Glutamatergic neuron (in vitro differentiated cells): ENCODE measurements at regions not wholly inside any gene's neighbourhood (a gene's known extent, or its start where the extent isn't known, plus 50 kb on each side); places are given as distances from the start of the nearest gene placed in this dataset.

ENCODE experiments used
- DNase-seq: peaks from one replicate; pipeline ENCODE4 v3.0.0; 2022
- H3K27ac Mint-ChIP-seq: one replicate; pipeline ENCODE4 v1.8.0; 2020; ENCODE audit warnings: mild to moderate bottlenecking, mixed read lengths, inconsistent platforms; ENCODE audit not compliant: unreplicated experiment
- H3K27me3 Mint-ChIP-seq: one replicate; pipeline ENCODE4 v1.8.0; 2020; ENCODE audit warnings: mild to moderate bottlenecking, moderate library complexity, mixed read lengths, inconsistent platforms; ENCODE audit not compliant: unreplicated experiment
- H3K36me3 Mint-ChIP-seq: one replicate; pipeline ENCODE4 v1.8.0; 2020; ENCODE audit warnings: mild to moderate bottlenecking, mixed read lengths, inconsistent platforms; ENCODE audit not compliant: unreplicated experiment
- H3K4me1 Mint-ChIP-seq: one replicate; pipeline ENCODE4 v1.8.0; 2020; ENCODE audit warnings: mild to moderate bottlenecking, low read depth, mixed read lengths, inconsistent platforms; ENCODE audit not compliant: unreplicated experiment
- H3K4me3 Mint-ChIP-seq: one replicate; pipeline ENCODE4 v1.8.0; 2020; ENCODE audit warnings: mild to moderate bottlenecking, mixed read lengths, inconsistent platforms; ENCODE audit not compliant: unreplicated experiment
- H3K9me3 Mint-ChIP-seq: one replicate; pipeline ENCODE4 v1.8.0; 2020; ENCODE audit warnings: mild to moderate bottlenecking, moderate library complexity, mixed read lengths, inconsistent platforms; ENCODE audit not compliant: unreplicated experiment
- CTCF ChIP-seq: fragments of 200-600 bp; sonication (generic); IDR thresholded peaks from one replicate; pipeline ENCODE4 v1.5.0; 2021; ENCODE audit not compliant: partially characterized antibody, unreplicated experiment

- H3K27me3 Mint-ChIP-seq, result peaks cover 9% of the 10 kb centered on the region
- no peak overlapping the region for H3K27ac Mint-ChIP-seq
- no peak for DNase-seq
- no peaks in the 10 kb centered on the region for H3K4me1 Mint-ChIP-seq
- no peak for TF ChIP-seq CTCF
- peaks cover 28% of the 10 kb centered on the region for H3K9me3 Mint-ChIP-seq
- H3K36me3 Mint-ChIP-seq, result peaks cover 9% of the 10 kb centered on the region
- no peak overlapping the region for H3K4me3 Mint-ChIP-seq
These were observed 1741.2 kb downstream of the TP53TG3F start for GRCh38 chr16:35200662-35201061.

DNA sequence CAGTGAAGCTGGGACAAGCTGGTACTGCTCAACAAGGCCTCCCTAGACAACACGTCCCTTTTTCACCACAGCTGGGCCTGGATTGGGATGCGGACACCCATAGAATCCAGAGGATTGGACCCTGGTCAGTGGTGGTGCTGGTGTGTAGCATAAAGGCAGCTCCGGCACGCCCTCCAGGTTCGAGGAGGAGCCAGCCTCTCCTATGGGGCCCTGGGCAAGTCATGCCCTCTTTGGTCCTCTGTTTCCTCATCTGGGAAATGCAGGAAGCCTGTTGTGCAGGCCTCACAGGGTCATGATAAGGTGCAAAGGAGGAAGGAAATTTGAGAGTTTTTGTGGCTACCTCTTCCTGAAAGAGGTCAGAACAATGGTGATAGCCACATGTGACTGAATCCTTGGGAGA is 1741.7 kb downstream of the TP53TG3F start:
- no peak for DNase-seq
- Mint-ChIP-seq H3K27ac (no peak overlapping the region), H3K9me3 (peaks cover 26% of the 10 kb centered on the region), H3K4me1 (no peaks in the 10 kb centered on the region), H3K27me3 (peaks cover 6% of the 10 kb centered on the region), H3K36me3 (peaks cover 9% of the 10 kb centered on the region), H3K4me3 (no peak overlapping the region)
- no peak for TF ChIP-seq CTCF

DNA sequence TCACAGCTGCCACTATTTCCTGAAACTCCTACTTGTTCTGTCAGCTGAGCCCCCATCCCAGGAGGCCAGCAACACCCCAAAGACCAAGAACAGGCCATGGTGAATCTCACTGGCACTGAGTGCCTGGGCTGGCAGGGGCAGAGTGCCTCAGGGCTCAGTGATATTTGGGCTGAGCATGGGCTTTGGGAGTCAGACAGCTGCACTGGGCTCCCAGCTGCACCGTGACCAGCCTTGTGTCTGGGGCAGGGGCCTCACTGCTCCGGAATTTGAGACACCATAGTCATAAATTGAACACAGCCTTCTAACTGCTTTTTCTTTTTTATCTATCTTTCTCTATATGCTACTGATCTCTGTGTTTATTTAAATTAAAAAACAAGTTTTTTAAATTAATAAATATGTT is 1744.2 kb downstream of the TP53TG3F start:
- Mint-ChIP-seq H3K36me3 (peaks cover 9% of the 10 kb centered on the region), H3K9me3 (peaks cover 22% of the 10 kb centered on the region), H3K27ac (no peak overlapping the region), H3K4me3 (no peak overlapping the region), H3K27me3 (peaks cover 3% of the 10 kb centered on the region), H3K4me1 (no peaks in the 10 kb centered on the region)
- TF ChIP-seq CTCF, result no peak
- DNase-seq, result no peak

DNA sequence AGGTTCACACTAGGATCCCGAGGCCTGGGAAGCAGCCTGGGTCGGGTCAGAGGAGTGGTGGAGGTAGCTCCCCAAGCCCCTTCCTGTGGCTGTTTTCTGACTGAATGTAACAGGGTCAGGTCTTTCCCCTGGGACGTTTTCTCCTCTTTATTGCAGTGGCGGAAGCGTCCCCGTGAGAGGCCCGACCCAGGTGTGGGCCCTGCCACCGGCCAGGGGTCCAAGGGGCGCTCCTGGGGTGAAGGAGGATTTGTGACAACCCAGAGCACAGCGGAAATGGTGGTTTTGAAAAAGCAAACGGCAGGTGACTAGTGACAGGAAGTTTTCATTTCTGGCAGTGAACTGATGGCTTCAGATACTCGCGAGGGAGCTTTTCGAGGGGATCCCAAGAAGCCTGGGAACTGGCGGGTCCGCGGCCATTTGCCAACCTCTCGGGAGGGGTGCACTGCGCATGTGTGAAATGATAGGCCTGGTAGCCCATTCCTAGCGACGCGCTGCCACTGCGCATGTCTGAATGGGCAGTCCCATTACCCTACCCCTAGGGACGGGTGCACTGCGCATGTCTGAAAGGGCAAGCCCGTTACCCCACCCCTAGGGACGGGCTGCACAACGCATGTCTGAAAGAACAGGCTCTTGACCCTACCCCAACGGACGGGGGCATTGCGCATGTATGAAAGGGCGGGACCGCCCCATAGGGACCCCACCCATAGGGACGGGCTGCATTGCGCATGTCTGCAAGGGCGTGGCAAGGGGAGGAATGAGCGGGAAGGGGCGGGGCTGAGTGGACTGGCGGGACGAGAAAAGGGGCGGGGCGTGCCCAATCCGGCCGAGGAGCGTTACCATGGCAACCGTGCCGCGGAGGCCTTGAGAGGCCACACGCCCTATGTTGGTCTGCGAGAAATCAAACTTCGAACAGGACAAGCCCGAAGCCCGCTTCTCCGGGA is 1747.9 kb downstream of the TP53TG3F start:
- no peaks in the 10 kb centered on the region for H3K36me3 Mint-ChIP-seq
- no peak overlapping the region for H3K4me3 Mint-ChIP-seq
- no peak for TF ChIP-seq CTCF
- no peak for DNase-seq
- no peaks in the 10 kb centered on the region for H3K4me1 Mint-ChIP-seq
- no peak overlapping the region for H3K27ac Mint-ChIP-seq
- peaks cover 13% of the 10 kb centered on the region for H3K9me3 Mint-ChIP-seq
- no peaks in the 10 kb centered on the region for H3K27me3 Mint-ChIP-seq
